Peyer's patch (tissue), 4 donors: ENCODE measurements at regions not wholly inside any gene's neighbourhood (a gene's known extent, or its start where the extent isn't known, plus 50 kb on each side); places are given as distances from the start of the nearest gene placed in this dataset.

Experiments
- POLR2A ChIP-seq, 2 donors: fragments of 450-650 bp; IDR thresholded peaks; one replicate each; pipeline ENCODE4 v1.5.1; 2017; ENCODE audit warnings: antibody characterized with exemption in 2 of 2, mild to moderate bottlenecking in 2 of 2, moderate library complexity in 2 of 2
- TF ChIP-seq, protein P1 (sequence below), 6 experiments: fragments of 450-650 bp in 4 of 6; fragments of 200-600 bp in 2 of 6; sonication (generic) in 1 of 6; IDR thresholded peaks; one replicate each; pipeline ENCODE4 v1.5.1; 2017 to 2019; ENCODE audit warnings: antibody characterized with exemption in 6 of 6, mild to moderate bottlenecking in 3 of 6, moderate library complexity in 1 of 6

DNA sequence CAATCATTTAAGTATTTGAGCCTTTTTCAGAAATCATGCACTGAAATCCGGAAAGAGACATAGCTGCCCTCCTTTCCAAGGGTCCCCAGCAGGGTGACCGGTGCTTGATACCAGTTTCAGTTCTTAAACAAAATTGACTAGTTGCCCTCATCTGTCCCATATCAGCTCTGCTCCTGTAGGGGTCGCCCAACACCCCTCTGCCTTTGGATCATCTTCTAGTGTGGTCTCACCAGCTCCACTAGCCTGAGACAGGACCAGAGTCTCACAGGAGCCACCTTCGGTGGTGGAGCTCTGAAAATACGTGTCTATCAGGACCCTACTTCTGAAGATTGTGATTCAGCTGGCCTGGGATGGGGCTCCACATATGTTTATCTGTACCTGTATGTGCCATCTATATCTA, 428.2 kb downstream of the ENC1 start:
- no peak for TF ChIP-seq POLR2A (IDR thresholded peaks at IDR 0.05)
- TF ChIP-seq, protein P1, sequence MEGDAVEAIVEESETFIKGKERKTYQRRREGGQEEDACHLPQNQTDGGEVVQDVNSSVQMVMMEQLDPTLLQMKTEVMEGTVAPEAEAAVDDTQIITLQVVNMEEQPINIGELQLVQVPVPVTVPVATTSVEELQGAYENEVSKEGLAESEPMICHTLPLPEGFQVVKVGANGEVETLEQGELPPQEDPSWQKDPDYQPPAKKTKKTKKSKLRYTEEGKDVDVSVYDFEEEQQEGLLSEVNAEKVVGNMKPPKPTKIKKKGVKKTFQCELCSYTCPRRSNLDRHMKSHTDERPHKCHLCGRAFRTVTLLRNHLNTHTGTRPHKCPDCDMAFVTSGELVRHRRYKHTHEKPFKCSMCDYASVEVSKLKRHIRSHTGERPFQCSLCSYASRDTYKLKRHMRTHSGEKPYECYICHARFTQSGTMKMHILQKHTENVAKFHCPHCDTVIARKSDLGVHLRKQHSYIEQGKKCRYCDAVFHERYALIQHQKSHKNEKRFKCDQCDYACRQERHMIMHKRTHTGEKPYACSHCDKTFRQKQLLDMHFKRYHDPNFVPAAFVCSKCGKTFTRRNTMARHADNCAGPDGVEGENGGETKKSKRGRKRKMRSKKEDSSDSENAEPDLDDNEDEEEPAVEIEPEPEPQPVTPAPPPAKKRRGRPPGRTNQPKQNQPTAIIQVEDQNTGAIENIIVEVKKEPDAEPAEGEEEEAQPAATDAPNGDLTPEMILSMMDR (IDR thresholded peaks at IDR 0.05), result no peak
